Large intestine (tissue), 3 donors: ENCODE measurements at regions not wholly inside any gene's neighbourhood (a gene's known extent, or its start where the extent isn't known, plus 50 kb on each side); places are given as distances from the start of the nearest gene placed in this dataset.

Source experiments
- DNase-seq, 2 donors: peaks; one replicate each; pipeline versions ENCODE4 v3.0.0 to v3.0.0-alpha.2; 2013
- H3K27ac ChIP-seq: one replicate; pipeline ENCODE4 v1.5.1; 2013; ENCODE audit warnings: low read length
- H3K27me3 ChIP-seq: 2 replicates; pipeline ENCODE4 v1.6.1; 2013; ENCODE audit warnings: low read length; ENCODE audit not compliant: control insufficient read depth, insufficient read depth
- H3K36me3 ChIP-seq: 2 replicates; pipeline ENCODE4 v1.6.1; 2013; ENCODE audit warnings: low read length; ENCODE audit not compliant: control insufficient read depth, insufficient read depth
- H3K4me1 ChIP-seq: one replicate; pipeline ENCODE4 v1.6.1; 2013; ENCODE audit warnings: low read length; ENCODE audit not compliant: control insufficient read depth, insufficient read depth
- H3K4me3 ChIP-seq: one replicate; pipeline ENCODE4 v1.5.1; 2013; ENCODE audit warnings: low read length
- H3K9me3 ChIP-seq: one replicate; pipeline ENCODE4 v1.6.1; 2013; ENCODE audit warnings: mild to moderate bottlenecking, low read depth, low read length, moderate library complexity; ENCODE audit not compliant: control insufficient read depth
- WGBS: methylation state at CpG from one replicate; pipeline ENCODE4 v1.1.5; 2013; ENCODE audit warnings: low lambda C conversion rate; ENCODE audit not compliant: insufficient coverage; 5-methylcytosine and 5-hydroxymethylcytosine counted together

GRCh38 chr1:79271759-79272158 lies 265.2 kb upstream of the ADGRL4 start:
- no peaks in the 10 kb centered on the region for H3K4me1 ChIP-seq
- H3K4me3 ChIP-seq = no peak overlapping the region
- H3K27ac ChIP-seq = no peak overlapping the region
- no peak for DNase-seq
- no peaks in the 10 kb centered on the region for H3K36me3 ChIP-seq
- no peaks in the 10 kb centered on the region for H3K27me3 ChIP-seq
- no CpG with 5 or more reads among the region's 1 CpG for WGBS
- H3K9me3 ChIP-seq = no peaks in the 10 kb centered on the region

GRCh38 chr1:79264975-79265818 lies 258.7 kb upstream of the ADGRL4 start:
- no peaks in the 10 kb centered on the region for H3K4me1 ChIP-seq
- no peak overlapping the region for H3K27ac ChIP-seq
- WGBS = no CpG with 5 or more reads among the region's 4 CpGs
- no peaks in the 10 kb centered on the region for H3K9me3 ChIP-seq
- no peaks in the 10 kb centered on the region for H3K36me3 ChIP-seq
- H3K27me3 ChIP-seq = no peaks in the 10 kb centered on the region
- H3K4me3 ChIP-seq = no peak overlapping the region
- DNase-seq = no peak

DNA sequence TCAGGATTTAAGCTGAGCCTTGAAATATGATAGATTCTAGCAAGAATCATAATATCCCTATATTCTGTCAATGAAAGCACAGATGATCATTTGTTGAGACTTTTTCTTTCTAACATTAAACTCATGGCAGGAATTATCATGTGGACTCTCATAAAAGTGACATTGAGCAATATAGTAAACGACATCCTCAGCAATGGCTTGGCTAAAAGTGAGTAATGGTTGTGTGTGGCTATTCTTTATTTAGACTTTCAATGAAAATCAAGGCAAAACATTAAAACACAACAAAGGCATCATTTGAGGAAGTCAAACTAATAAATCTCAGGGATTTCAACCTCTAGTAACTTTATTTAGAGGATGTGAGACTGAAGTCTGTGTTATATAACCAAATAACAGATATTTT lies 257.8 kb upstream of the ADGRL4 start:
- WGBS = no CpG with 5 or more reads among the region's 1 CpG
- H3K9me3 ChIP-seq = no peaks in the 10 kb centered on the region
- no peaks in the 10 kb centered on the region for H3K4me1 ChIP-seq
- no peaks in the 10 kb centered on the region for H3K36me3 ChIP-seq
- no peak overlapping the region for H3K4me3 ChIP-seq
- no peak for DNase-seq
- no peaks in the 10 kb centered on the region for H3K27me3 ChIP-seq
- no peak overlapping the region for H3K27ac ChIP-seq

DNA sequence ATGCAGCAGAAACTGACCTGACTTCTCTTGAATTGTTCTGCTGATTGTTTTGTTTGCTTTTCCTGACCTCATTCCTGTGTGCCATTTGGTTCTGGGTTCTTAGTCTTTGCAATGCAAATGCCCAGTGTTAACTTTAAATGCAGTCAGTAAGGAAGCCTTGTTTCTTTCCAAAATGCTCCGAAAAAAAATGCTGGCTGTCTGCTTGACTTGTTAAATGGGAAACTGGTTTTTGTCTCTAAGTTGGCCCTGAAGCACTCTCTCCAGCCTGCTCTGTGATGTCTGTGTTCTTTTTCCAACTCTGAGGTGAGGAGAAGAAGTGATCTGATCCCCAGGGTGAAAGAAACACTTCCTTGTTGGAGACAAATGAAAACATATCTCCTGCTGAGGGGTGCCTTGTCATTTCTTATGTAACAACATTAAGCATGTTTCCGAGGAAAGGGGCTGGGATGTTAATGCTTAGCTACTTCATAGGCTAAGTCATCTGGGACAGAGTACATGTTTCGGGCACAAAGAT lies 256.3 kb upstream of the ADGRL4 start:
- no peak overlapping the region for H3K27ac ChIP-seq
- H3K27me3 ChIP-seq = no peaks in the 10 kb centered on the region
- H3K36me3 ChIP-seq = no peaks in the 10 kb centered on the region
- H3K9me3 ChIP-seq = no peaks in the 10 kb centered on the region
- H3K4me1 ChIP-seq = no peaks in the 10 kb centered on the region
- DNase-seq = no peak
- 60% methylated on average over 1 of the region's 3 CpGs for WGBS
- H3K4me3 ChIP-seq = no peak overlapping the region

DNA sequence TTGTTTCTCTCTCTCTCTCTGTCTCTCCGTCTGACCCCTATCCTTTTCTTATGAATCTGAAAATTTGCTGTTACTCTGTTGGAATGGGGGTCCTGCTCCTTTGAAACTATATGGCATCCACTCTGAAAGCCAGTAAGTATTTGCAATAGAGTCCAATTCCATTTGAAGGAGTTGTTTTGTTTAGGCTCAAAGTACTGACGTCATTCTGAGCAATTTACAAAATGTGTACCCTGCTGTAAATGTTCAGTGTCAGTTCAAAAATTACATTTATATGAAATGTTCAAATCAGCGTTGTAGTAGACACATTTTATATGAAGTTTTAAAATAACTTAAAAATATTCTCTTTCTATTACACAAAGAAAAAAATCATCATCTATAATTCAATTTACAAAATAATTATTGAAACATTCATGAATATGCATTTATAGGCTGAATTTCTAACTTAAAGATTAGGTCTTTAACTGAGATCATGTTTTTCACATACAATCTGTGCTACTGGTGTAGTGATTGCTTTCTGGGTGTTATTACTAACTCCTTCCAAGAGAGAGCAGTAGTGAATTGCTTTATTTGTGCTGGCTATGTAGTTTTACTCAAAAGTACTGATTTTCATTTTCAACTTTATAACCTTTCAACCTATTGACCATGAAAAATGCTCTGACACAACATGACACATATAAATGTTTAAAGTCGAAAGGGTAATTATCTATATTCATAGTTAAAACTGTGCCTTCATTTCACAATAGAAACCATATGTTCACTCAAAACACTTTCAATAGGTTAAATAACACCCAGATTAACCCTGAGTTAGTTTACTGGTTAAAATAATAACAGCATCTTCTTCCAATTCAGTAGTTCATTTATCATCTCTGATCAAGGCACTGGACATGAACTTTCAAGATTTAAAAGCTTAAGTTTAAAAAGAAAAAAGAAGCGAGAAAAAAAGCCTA lies 253.1 kb upstream of the ADGRL4 start:
- WGBS = 51% methylated on average over 3 of the region's 5 CpGs
- no peak overlapping the region for H3K27ac ChIP-seq
- H3K36me3 ChIP-seq = no peaks in the 10 kb centered on the region
- H3K27me3 ChIP-seq = no peaks in the 10 kb centered on the region
- DNase-seq = no peak
- no peaks in the 10 kb centered on the region for H3K9me3 ChIP-seq
- H3K4me1 ChIP-seq = no peaks in the 10 kb centered on the region
- no peak overlapping the region for H3K4me3 ChIP-seq

DNA sequence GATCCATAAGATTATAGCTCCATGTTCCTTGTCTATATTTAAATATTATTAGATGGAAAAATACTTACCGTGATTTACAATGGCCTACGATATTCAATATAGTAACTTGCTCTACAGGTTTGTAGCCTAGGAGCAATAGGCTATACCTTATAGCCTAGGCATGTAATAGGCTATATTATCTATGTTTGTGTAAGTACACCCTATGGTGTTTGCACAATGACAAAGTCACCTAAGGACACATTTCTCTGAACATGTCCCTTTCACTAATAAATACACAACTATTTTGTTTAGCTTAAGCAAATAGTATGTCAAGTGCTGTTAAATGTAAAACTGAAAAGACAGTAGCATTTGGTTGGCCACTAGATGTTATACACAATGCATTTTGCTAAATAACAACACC lies 248.9 kb upstream of the ADGRL4 start:
- no peak overlapping the region for H3K27ac ChIP-seq
- no CpG with 5 or more reads among the region's 2 CpGs for WGBS
- no peak for DNase-seq

DNA sequence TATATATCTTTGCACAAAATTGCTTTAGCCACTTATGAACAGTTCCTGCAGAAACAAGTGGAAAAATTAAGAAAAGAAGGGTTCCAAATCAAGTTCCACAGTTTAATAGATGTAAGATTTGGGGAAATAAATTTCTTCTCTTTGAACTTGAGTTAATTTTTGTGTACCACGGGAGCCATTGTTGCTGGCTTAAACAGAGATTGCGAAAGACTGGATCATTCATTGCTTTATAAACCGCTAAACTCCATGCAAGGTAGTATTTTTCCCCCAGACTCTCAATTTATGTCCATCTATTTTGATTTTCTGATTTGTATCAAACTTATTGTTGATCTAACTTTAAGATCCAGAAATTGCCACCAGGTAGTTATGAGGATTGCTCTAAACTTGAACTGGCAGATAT lies 246.1 kb upstream of the ADGRL4 start:
- no CpG with 5 or more reads among the region's 3 CpGs for WGBS
- Histone ChIP-seq H3K36me3 (no peaks in the 10 kb centered on the region), H3K27ac (no peak overlapping the region), H3K27me3 (no peaks in the 10 kb centered on the region), H3K9me3 (no peaks in the 10 kb centered on the region), H3K4me1 (no peaks in the 10 kb centered on the region), H3K4me3 (no peak overlapping the region)
- DNase-seq = no peak

More for the DNA sequence above, 248.9 kb upstream of the ADGRL4 start:
- Histone ChIP-seq H3K36me3 (no peaks in the 10 kb centered on the region), H3K9me3 (no peaks in the 10 kb centered on the region), H3K4me3 (no peak overlapping the region), H3K27me3 (no peaks in the 10 kb centered on the region), H3K4me1 (no peaks in the 10 kb centered on the region)

- DNase-seq = no peak
- H3K4me3 ChIP-seq = no peak overlapping the region
- no peaks in the 10 kb centered on the region for H3K27me3 ChIP-seq
- no peaks in the 10 kb centered on the region for H3K9me3 ChIP-seq
- H3K4me1 ChIP-seq = no peaks in the 10 kb centered on the region
- no CpG with 5 or more reads among the region's 5 CpGs for WGBS
- no peaks in the 10 kb centered on the region for H3K36me3 ChIP-seq
- H3K27ac ChIP-seq = no peak overlapping the region
These were observed 233.3 kb upstream of the ADGRL4 start for GRCh38 chr1:79239840-79240239.

DNA sequence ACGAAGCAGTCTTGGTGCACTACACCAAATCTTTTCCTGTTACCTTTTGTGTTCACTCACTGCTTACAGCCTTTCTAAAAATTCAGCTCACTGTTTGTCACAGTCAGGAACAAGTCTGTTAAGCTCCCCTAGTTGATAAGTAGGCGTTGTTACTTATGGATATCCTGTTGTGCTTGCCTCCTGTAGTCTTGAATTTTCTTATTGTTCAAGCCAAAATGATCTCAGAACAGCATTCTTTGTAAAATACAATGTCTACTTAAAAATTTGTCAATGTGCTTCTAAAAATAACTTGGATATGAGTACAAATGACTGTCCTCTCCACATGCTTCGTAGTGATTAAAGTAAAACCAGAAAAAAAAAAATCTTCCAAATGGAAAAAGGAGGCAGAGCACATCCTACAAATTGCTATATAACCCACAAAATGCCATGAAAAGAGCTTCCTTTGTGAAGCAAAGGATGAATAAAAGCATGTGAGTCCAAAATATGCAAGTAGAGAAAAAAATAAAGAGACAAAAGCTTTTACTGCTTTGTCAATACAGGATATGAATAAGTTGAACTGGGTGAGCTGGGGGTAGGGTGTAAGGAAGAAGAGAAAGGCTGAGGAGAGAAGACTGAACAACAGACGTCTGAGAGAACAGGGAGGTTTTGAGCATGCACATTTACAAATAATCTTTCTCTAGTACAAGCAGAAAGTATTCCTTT lies 228.9 kb upstream of the ADGRL4 start:
- no peak for DNase-seq
- no peak overlapping the region for H3K4me3 ChIP-seq
- H3K4me1 ChIP-seq = no peaks in the 10 kb centered on the region
- H3K27me3 ChIP-seq = no peaks in the 10 kb centered on the region
- H3K36me3 ChIP-seq = no peaks in the 10 kb centered on the region
- no peaks in the 10 kb centered on the region for H3K9me3 ChIP-seq
- 57% methylated on average over 1 of the region's 4 CpGs for WGBS
- H3K27ac ChIP-seq = no peak overlapping the region

GRCh38 chr1:79232818-79233217 lies 226.3 kb upstream of the ADGRL4 start:
- Histone ChIP-seq H3K9me3 (no peaks in the 10 kb centered on the region), H3K36me3 (no peaks in the 10 kb centered on the region), H3K27ac (no peak overlapping the region), H3K4me3 (no peak overlapping the region), H3K4me1 (no peaks in the 10 kb centered on the region), H3K27me3 (no peaks in the 10 kb centered on the region)
- DNase-seq = no peak
